MG63 (cell line): ENCODE measurements at regions not wholly inside any gene's neighbourhood (a gene's known extent, or its start where the extent isn't known, plus 50 kb on each side); places are given as distances from the start of the nearest gene placed in this dataset.
"Not testable (repeated sequence)": the region's sequence is repeated elsewhere in the genome, so short reads cannot be mapped to it uniquely, and the experiment has no call there.

Experiments
- DNase-seq: peaks from one replicate; pipeline ENCODE4 v3.0.0-alpha.2; 2020
- H3K27me3 ChIP-seq: fragments of 250-450 bp; sonication (Bioruptor Pico); 2 replicates; pipeline ENCODE4 v1.5.1; 2020; ENCODE audit warnings: mild to moderate bottlenecking, moderate library complexity
- H3K36me3 ChIP-seq: fragments of 250-450 bp; sonication (Bioruptor Pico); 2 replicates; pipeline ENCODE4 v1.5.1; 2020; ENCODE audit warnings: mild to moderate bottlenecking, moderate library complexity
- H3K4me3 ChIP-seq: fragments of 250-450 bp; sonication (Bioruptor Pico); 2 replicates; pipeline ENCODE4 v1.5.1; 2020; ENCODE audit warnings: mild to moderate bottlenecking, moderate library complexity
- H3K9me3 ChIP-seq: fragments of 250-450 bp; sonication (Bioruptor Pico); 2 replicates; pipeline ENCODE4 v1.5.1; 2020; ENCODE audit warnings: mild to moderate bottlenecking, moderate library complexity

- DNase-seq, result peak; percentile 58
- not testable (repeated sequence) for H3K27me3 ChIP-seq, H3K36me3 ChIP-seq, H3K4me3 ChIP-seq, H3K9me3 ChIP-seq
Measured at GRCh38 chr1:206302056-206302455, 98.7 kb downstream of the SRGAP2 start.

- H3K36me3 ChIP-seq, H3K9me3 ChIP-seq, DNase-seq, H3K4me3 ChIP-seq, H3K27me3 ChIP-seq: not testable (repeated sequence)
Measured at GRCh38 chr1:206307442-206307841, 104.1 kb downstream of the SRGAP2 start.

- DNase-seq, H3K36me3 ChIP-seq, H3K27me3 ChIP-seq, H3K9me3 ChIP-seq, H3K4me3 ChIP-seq: not testable (repeated sequence)
Measured at GRCh38 chr1:206310948-206311347, 107.6 kb downstream of the SRGAP2 start.

GRCh38 chr1:206311611-206312273 is 108.4 kb downstream of the SRGAP2 start:
- not testable (repeated sequence) for H3K27me3 ChIP-seq, H3K9me3 ChIP-seq, H3K4me3 ChIP-seq, H3K36me3 ChIP-seq
- DNase-seq, result peak; percentile 76

- H3K9me3 ChIP-seq, H3K4me3 ChIP-seq, DNase-seq, H3K36me3 ChIP-seq, H3K27me3 ChIP-seq: not testable (repeated sequence)
Measured at GRCh38 chr1:206312274-206312665, 108.9 kb downstream of the SRGAP2 start.

GRCh38 chr1:206314951-206315636 is 111.8 kb downstream of the SRGAP2 start:
- not testable (repeated sequence) for H3K4me3 ChIP-seq, H3K36me3 ChIP-seq, DNase-seq, H3K27me3 ChIP-seq, H3K9me3 ChIP-seq

- DNase-seq, H3K9me3 ChIP-seq: not testable (repeated sequence)
Measured at GRCh38 chr1:206316901-206317300, 113.6 kb downstream of the SRGAP2 start.

GRCh38 chr1:206317878-206318514 is 114.7 kb downstream of the SRGAP2 start:
- H3K4me3 ChIP-seq, H3K27me3 ChIP-seq, H3K36me3 ChIP-seq, DNase-seq, H3K9me3 ChIP-seq: not testable (repeated sequence)

More at GRCh38 chr1:206316901-206317300, 113.6 kb downstream of the SRGAP2 start:
- H3K36me3 ChIP-seq, H3K27me3 ChIP-seq, H3K4me3 ChIP-seq: not testable (repeated sequence)

GRCh38 chr1:206320227-206320626 is 116.9 kb downstream of the SRGAP2 start:
- not testable (repeated sequence) for H3K9me3 ChIP-seq, H3K36me3 ChIP-seq, H3K27me3 ChIP-seq, DNase-seq, H3K4me3 ChIP-seq

- not testable (repeated sequence) for H3K27me3 ChIP-seq, H3K9me3 ChIP-seq, DNase-seq, H3K36me3 ChIP-seq, H3K4me3 ChIP-seq
Measured at GRCh38 chr1:206326159-206326939, 123.0 kb downstream of the SRGAP2 start.

GRCh38 chr1:206331597-206331996 is 128.3 kb downstream of the SRGAP2 start:
- H3K36me3 ChIP-seq, H3K27me3 ChIP-seq, DNase-seq, H3K4me3 ChIP-seq, H3K9me3 ChIP-seq: not testable (repeated sequence)

GRCh38 chr1:206333316-206333715 is 130.0 kb downstream of the SRGAP2 start:
- H3K27me3 ChIP-seq, H3K9me3 ChIP-seq, H3K4me3 ChIP-seq, H3K36me3 ChIP-seq, DNase-seq: not testable (repeated sequence)

GRCh38 chr1:206333897-206334296 is 130.6 kb downstream of the SRGAP2 start:
- DNase-seq, H3K4me3 ChIP-seq, H3K9me3 ChIP-seq, H3K36me3 ChIP-seq, H3K27me3 ChIP-seq: not testable (repeated sequence)

GRCh38 chr1:206334481-206334880 is 131.1 kb downstream of the SRGAP2 start:
- H3K27me3 ChIP-seq, H3K9me3 ChIP-seq, H3K4me3 ChIP-seq, H3K36me3 ChIP-seq: not testable (repeated sequence)
- peak; percentile 18 for DNase-seq

GRCh38 chr1:206335162-206335561 is 131.8 kb downstream of the SRGAP2 start:
- not testable (repeated sequence) for H3K4me3 ChIP-seq, DNase-seq, H3K36me3 ChIP-seq, H3K9me3 ChIP-seq, H3K27me3 ChIP-seq

- not testable (repeated sequence) for H3K9me3 ChIP-seq, H3K27me3 ChIP-seq, DNase-seq, H3K36me3 ChIP-seq, H3K4me3 ChIP-seq
Measured at GRCh38 chr1:206335875-206336846, 132.8 kb downstream of the SRGAP2 start.
